DMS114 treated with DMSO at 0.1 percent for 48 hours (cell line): ENCODE measurements at regions not wholly inside any gene's neighbourhood (a gene's known extent, or its start where the extent isn't known, plus 50 kb on each side); places are given as distances from the start of the nearest gene placed in this dataset.

ENCODE experiments used
- DNase-seq: peaks from one replicate; lab custom pipeline; 2025; ENCODE audit not compliant: unreplicated experiment; lab: John Stamatoyannopoulos, UW

- no peak for DNase-seq
These were observed 2324.1 kb downstream of the MAT2B start for GRCh38 chr5:165829504-165829903.

- no peak for DNase-seq
These were observed 2329.5 kb downstream of the MAT2B start for GRCh38 chr5:165834891-165835290.

GRCh38 chr5:165836046-165836445, 2330.6 kb downstream of the MAT2B start:
- no peak for DNase-seq

- no peak for DNase-seq
These were observed 2331.9 kb downstream of the MAT2B start for GRCh38 chr5:165837286-165837685.

GRCh38 chr5:165844571-165844970, 2339.2 kb downstream of the MAT2B start:
- no peak for DNase-seq

GRCh38 chr5:165858118-165858517, 2352.7 kb downstream of the MAT2B start:
- no peak for DNase-seq

- no peak for DNase-seq
These were observed 2353.8 kb downstream of the MAT2B start for GRCh38 chr5:165859251-165859650.

- DNase-seq: no peak
These were observed 2357.8 kb downstream of the MAT2B start for GRCh38 chr5:165863239-165863638.

GRCh38 chr5:165871291-165871690, 2365.9 kb downstream of the MAT2B start:
- no peak for DNase-seq

GRCh38 chr5:165874851-165875250, 2369.4 kb downstream of the MAT2B start:
- DNase-seq: no peak

- DNase-seq: no peak
These were observed 2371.1 kb downstream of the MAT2B start for GRCh38 chr5:165876538-165876937.

GRCh38 chr5:165877475-165877874, 2372.1 kb downstream of the MAT2B start:
- DNase-seq: no peak

GRCh38 chr5:165881259-165881658, 2375.8 kb downstream of the MAT2B start:
- no peak for DNase-seq

- DNase-seq: no peak
These were observed 2376.7 kb downstream of the MAT2B start for GRCh38 chr5:165882099-165882498.

- DNase-seq: no peak
These were observed 2380.4 kb downstream of the MAT2B start for GRCh38 chr5:165885623-165886350.

- DNase-seq: no peak
These were observed 2381.7 kb downstream of the MAT2B start for GRCh38 chr5:165887147-165887546.

GRCh38 chr5:165892383-165892782, 2387.0 kb downstream of the MAT2B start:
- no peak for DNase-seq

- DNase-seq: no peak
These were observed 2389.5 kb downstream of the MAT2B start for GRCh38 chr5:165894916-165895315.

GRCh38 chr5:165903835-165904234, 2387.6 kb upstream of the WWC1 start:
- no peak for DNase-seq

GRCh38 chr5:165906871-165907270, 2384.6 kb upstream of the WWC1 start:
- DNase-seq: no peak

GRCh38 chr5:165913059-165913458, 2378.4 kb upstream of the WWC1 start:
- DNase-seq: no peak

- DNase-seq: no peak
These were observed 2377.0 kb upstream of the WWC1 start for GRCh38 chr5:165914456-165914855.

- no peak for DNase-seq
These were observed 2372.2 kb upstream of the WWC1 start for GRCh38 chr5:165919196-165919595.
